ENCODE measurements at regions not wholly inside any gene's neighbourhood (a gene's known extent, or its start where the extent isn't known, plus 50 kb on each side); places are given as distances from the start of the nearest gene placed in this dataset.
"Not testable (repeated sequence)": the region's sequence is repeated elsewhere in the genome, so short reads cannot be mapped to it uniquely, and the experiment has no call there.

DNA sequence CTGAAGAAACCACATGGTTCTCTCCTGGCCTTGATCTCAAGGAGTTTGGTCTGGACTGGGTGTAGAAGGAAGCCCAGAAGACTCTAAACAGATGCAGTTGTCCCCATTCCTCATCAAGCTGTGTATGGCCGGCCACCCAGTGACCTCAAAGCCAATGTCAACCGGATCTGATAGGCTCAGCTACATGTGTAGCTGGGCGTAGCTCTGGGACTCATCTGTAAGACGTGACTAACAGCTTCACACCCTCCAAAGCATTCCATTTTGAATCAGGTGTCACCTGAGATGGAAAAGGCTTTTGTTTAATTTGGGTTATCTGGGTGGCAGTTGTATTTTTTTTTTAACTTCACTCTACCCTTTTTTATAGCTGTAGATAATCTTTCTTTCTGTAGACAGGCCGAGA is 130.4 kb downstream of the ABCC12 start:
- no peaks in the 10 kb centered on the region for H3K9me3 ChIP-seq
- H3K27ac ChIP-seq, result no peak overlapping the region
- no peaks in the 10 kb centered on the region for H3K36me3 ChIP-seq
- H3K27me3 ChIP-seq, result no peaks in the 10 kb centered on the region
- no peaks in the 10 kb centered on the region for H3K4me1 ChIP-seq
- DNase-seq, result no peak
- H3K4me3 ChIP-seq, result no peak overlapping the region
- intact Hi-C loops (cut with DNase I; ENCODE audit: low total_unique reads), result no loop called here
- TF ChIP-seq CTCF (IDR thresholded peaks at IDR 0.05) (no peak), POLR2A (IDR thresholded peaks at IDR 0.05) (no peak)

- Histone ChIP-seq H3K36me3 (no peaks in the 10 kb centered on the region), H3K4me3 (no peak overlapping the region), H3K9me3 (no peaks in the 10 kb centered on the region), H3K27ac (no peak overlapping the region), H3K27me3 (no peaks in the 10 kb centered on the region), H3K4me1 (no peaks in the 10 kb centered on the region)
- TF ChIP-seq POLR2A (IDR thresholded peaks at IDR 0.05), result no peak
- no peak for TF ChIP-seq CTCF (IDR thresholded peaks at IDR 0.05)
- intact Hi-C loops (cut with DNase I; ENCODE audit: low total_unique reads), result no loop called here
- DNase-seq, result no peak
Observed at GRCh38 chr16:48024042-48024441, 131.8 kb downstream of the ABCC12 start.

DNA sequence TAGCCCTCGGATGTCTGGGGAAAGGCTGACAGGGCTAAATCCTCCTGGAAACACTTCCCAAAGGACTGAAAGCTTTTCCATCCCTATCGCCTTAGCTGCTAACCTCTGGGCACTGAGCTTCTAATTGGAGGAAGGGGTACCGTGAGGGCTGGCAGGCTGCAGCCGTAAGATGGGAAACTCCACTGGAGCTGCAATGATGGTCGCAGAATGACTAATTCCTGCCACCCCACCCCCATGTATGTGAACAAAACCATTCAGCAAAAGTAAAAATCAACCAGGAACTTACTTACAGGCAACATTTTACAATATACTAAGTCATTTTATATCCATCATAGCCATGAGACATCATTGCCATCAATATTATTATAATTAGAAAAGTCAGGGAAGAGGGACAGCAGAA is 133.3 kb downstream of the ABCC12 start:
- Histone ChIP-seq H3K4me1 (no peaks in the 10 kb centered on the region), H3K36me3 (no peaks in the 10 kb centered on the region), H3K27ac (no peak overlapping the region), H3K4me3 (no peak overlapping the region), H3K9me3 (no peaks in the 10 kb centered on the region), H3K27me3 (no peaks in the 10 kb centered on the region)
- no peak for DNase-seq
- intact Hi-C loops (cut with DNase I; ENCODE audit: low total_unique reads), result no loop called here
- TF ChIP-seq CTCF (IDR thresholded peaks at IDR 0.05) (no peak), POLR2A (IDR thresholded peaks at IDR 0.05) (no peak)

DNA sequence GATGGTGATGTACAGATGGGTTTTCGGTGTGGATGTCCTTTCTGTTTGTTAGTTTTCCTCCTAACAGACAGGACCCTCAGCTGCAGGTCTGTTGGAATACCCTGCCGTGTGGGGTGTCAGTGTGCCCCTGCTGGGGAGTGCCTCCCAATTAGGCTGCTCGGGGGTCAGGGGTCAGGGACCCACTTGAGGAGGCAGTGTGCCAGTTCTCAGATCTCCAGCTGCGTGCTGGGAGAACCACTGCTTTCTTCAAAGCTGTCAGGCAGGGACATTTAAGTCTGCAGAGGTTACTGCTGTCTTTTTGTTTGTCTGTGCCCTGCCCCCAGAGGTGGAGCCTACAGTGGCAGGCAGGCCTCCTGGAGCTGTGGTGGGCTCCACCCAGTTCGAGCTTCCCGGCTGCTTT is 135.2 kb downstream of the ABCC12 start:
- H3K27me3 ChIP-seq; H3K4me1 ChIP-seq; H3K4me3 ChIP-seq; H3K9me3 ChIP-seq; DNase-seq; H3K36me3 ChIP-seq; intact Hi-C loops (cut with DNase I; ENCODE audit: low total_unique reads); H3K27ac ChIP-seq: not testable (repeated sequence)

GRCh38 chr16:48014349-48015135 is 141.3 kb downstream of the ABCC12 start:
- H3K4me1 ChIP-seq, result no peaks in the 10 kb centered on the region
- TF ChIP-seq POLR2A (IDR thresholded peaks at IDR 0.05), result no peak
- no peak for TF ChIP-seq CTCF (IDR thresholded peaks at IDR 0.05)
- intact Hi-C loops (cut with DNase I; ENCODE audit: low total_unique reads), result no loop called here
- no peaks in the 10 kb centered on the region for H3K9me3 ChIP-seq
- no peak for DNase-seq
- no peaks in the 10 kb centered on the region for H3K27me3 ChIP-seq
- H3K27ac ChIP-seq, result no peak overlapping the region
- no peak overlapping the region for H3K4me3 ChIP-seq
- no peaks in the 10 kb centered on the region for H3K36me3 ChIP-seq

GRCh38 chr16:48013491-48013901 is 142.3 kb downstream of the ABCC12 start:
- Histone ChIP-seq H3K27me3 (no peaks in the 10 kb centered on the region), H3K4me3 (no peak overlapping the region), H3K36me3 (no peaks in the 10 kb centered on the region), H3K27ac (no peak overlapping the region), H3K4me1 (no peaks in the 10 kb centered on the region), H3K9me3 (no peaks in the 10 kb centered on the region)
- no peak for DNase-seq
- intact Hi-C loops (cut with DNase I; ENCODE audit: low total_unique reads), result no loop called here
- no peak for TF ChIP-seq CTCF (IDR thresholded peaks at IDR 0.05)
- TF ChIP-seq POLR2A (IDR thresholded peaks at IDR 0.05), result no peak
